ENCODE measurements at regions not wholly inside any gene's neighbourhood (a gene's known extent, or its start where the extent isn't known, plus 50 kb on each side); places are given as distances from the start of the nearest gene placed in this dataset.

GRCh38 chr2:64794426-64794995 is 140.8 kb upstream of the SERTAD2 start:
- Histone ChIP-seq H3K27ac (no peak overlapping the region), H3K36me3 (no peaks in the 10 kb centered on the region), H3K27me3 (ENCODE audit: insufficient read depth, low read depth, severe bottlenecking) (no peaks in the 10 kb centered on the region), H3K4me3 (ENCODE audit: low read depth, low read length) (no peak overlapping the region), H3K9me3 (ENCODE audit: severe bottlenecking) (no peaks in the 10 kb centered on the region)
- no peak for TF ChIP-seq CTCF (IDR thresholded peaks at IDR 0.05; ENCODE audit: low read depth, low read length)
- no peak for DNase-seq

- no peak overlapping the region for H3K27ac ChIP-seq
- no peak overlapping the region for H3K4me3 ChIP-seq (ENCODE audit: low read depth, low read length)
- TF ChIP-seq CTCF (IDR thresholded peaks at IDR 0.05; ENCODE audit: low read depth, low read length): no peak
- no peaks in the 10 kb centered on the region for H3K27me3 ChIP-seq (ENCODE audit: insufficient read depth, low read depth, severe bottlenecking)
- H3K36me3 ChIP-seq: no peaks in the 10 kb centered on the region
- DNase-seq: no peak
- no peaks in the 10 kb centered on the region for H3K9me3 ChIP-seq (ENCODE audit: severe bottlenecking)
Measured at GRCh38 chr2:64795024-64795592, 141.4 kb upstream of the SERTAD2 start.

GRCh38 chr2:64796926-64797325 is 143.2 kb upstream of the SERTAD2 start:
- no peaks in the 10 kb centered on the region for H3K36me3 ChIP-seq
- H3K9me3 ChIP-seq (ENCODE audit: severe bottlenecking): no peaks in the 10 kb centered on the region
- no peak for TF ChIP-seq CTCF (IDR thresholded peaks at IDR 0.05; ENCODE audit: low read depth, low read length)
- H3K27ac ChIP-seq: no peak overlapping the region
- no peak for DNase-seq
- no peak overlapping the region for H3K4me3 ChIP-seq (ENCODE audit: low read depth, low read length)
- no peaks in the 10 kb centered on the region for H3K27me3 ChIP-seq (ENCODE audit: insufficient read depth, low read depth, severe bottlenecking)

GRCh38 chr2:64797881-64798575 is 144.3 kb upstream of the SERTAD2 start:
- Histone ChIP-seq H3K9me3 (ENCODE audit: severe bottlenecking) (no peaks in the 10 kb centered on the region), H3K27ac (no peak overlapping the region), H3K27me3 (ENCODE audit: insufficient read depth, low read depth, severe bottlenecking) (no peaks in the 10 kb centered on the region), H3K36me3 (no peaks in the 10 kb centered on the region), H3K4me3 (ENCODE audit: low read depth, low read length) (no peak overlapping the region)
- no peak for DNase-seq
- no peak for TF ChIP-seq CTCF (IDR thresholded peaks at IDR 0.05; ENCODE audit: low read depth, low read length)

- no peak for TF ChIP-seq CTCF (IDR thresholded peaks at IDR 0.05; ENCODE audit: low read depth, low read length)
- no peaks in the 10 kb centered on the region for H3K27me3 ChIP-seq (ENCODE audit: insufficient read depth, low read depth, severe bottlenecking)
- no peaks in the 10 kb centered on the region for H3K9me3 ChIP-seq (ENCODE audit: severe bottlenecking)
- no peak overlapping the region for H3K4me3 ChIP-seq (ENCODE audit: low read depth, low read length)
- H3K27ac ChIP-seq: no peak overlapping the region
- H3K36me3 ChIP-seq: no peaks in the 10 kb centered on the region
- DNase-seq: no peak
Measured at GRCh38 chr2:64799592-64800252, 146.0 kb upstream of the SERTAD2 start.

Measured in WERI-Rb-1 (cell line).